ENCODE measurements at regions not wholly inside any gene's neighbourhood (a gene's known extent, or its start where the extent isn't known, plus 50 kb on each side); places are given as distances from the start of the nearest gene placed in this dataset.
"Not testable (repeated sequence)": the region's sequence is repeated elsewhere in the genome, so short reads cannot be mapped to it uniquely, and the experiment has no call there.

- no peak for DNase-seq
- Histone ChIP-seq H3K9me3 (peaks cover 0 to 32% (median 17%) of the 10 kb centered on the region in 11 donors), H3K27ac (no peak overlapping the region), H3K4me1 (no peaks in the 10 kb centered on the region), H3K4me3 (no peak overlapping the region), H3K27me3 (no peaks in the 10 kb centered on the region), H3K36me3 (no peaks in the 10 kb centered on the region)
- TF ChIP-seq CTCF (IDR thresholded peaks at IDR 0.05) = no peak
- intact Hi-C loops (cut with DNase I) = no loop called here
- 75 to 83% methylated on average over 4 of the region's 4 CpGs for WGBS, 2 donors
- no peak for ATAC-seq
Observed at GRCh38 chr9:30258094-30258493, 2126.3 kb upstream of the ACO1 start.

GRCh38 chr9:30280229-30280900 lies 2104.1 kb upstream of the ACO1 start:
- TF ChIP-seq CTCF (IDR thresholded peaks at IDR 0.05) = no peak
- intact Hi-C loops (cut with DNase I) = no loop called here
- H3K4me1 ChIP-seq = no peaks in the 10 kb centered on the region
- no peaks in the 10 kb centered on the region for H3K36me3 ChIP-seq
- no peak for ATAC-seq
- H3K27me3 ChIP-seq = no peaks in the 10 kb centered on the region
- no peak for DNase-seq
- H3K9me3 ChIP-seq = peaks cover 0 to 23% (median 0%) of the 10 kb centered on the region in 11 donors
- 71 to 88% methylated on average over 1 of the region's 1 CpG for WGBS, 2 donors
- H3K27ac ChIP-seq = no peak overlapping the region
- no peak overlapping the region for H3K4me3 ChIP-seq

- Histone ChIP-seq H3K36me3 (no peaks in the 10 kb centered on the region), H3K4me1 (no peaks in the 10 kb centered on the region), H3K9me3 (no peaks in the 10 kb centered on the region), H3K27me3 (no peaks in the 10 kb centered on the region), H3K4me3 (no peak overlapping the region), H3K27ac (no peak overlapping the region)
- ATAC-seq (no peak), DNase-seq (no peak)
- 57 to 60% methylated on average over 2 of the region's 2 CpGs for whole genome bisulfite sequencing, 2 donors
- intact Hi-C loops (cut with DNase I) = no loop called here
- TF ChIP-seq CTCF (IDR thresholded peaks at IDR 0.05) = no peak
Observed at GRCh38 chr9:30289435-30289834, 2095.0 kb upstream of the ACO1 start.

- H3K9me3 ChIP-seq; H3K36me3 ChIP-seq; H3K4me3 ChIP-seq; H3K4me1 ChIP-seq; H3K27me3 ChIP-seq; ATAC-seq; DNase-seq; H3K27ac ChIP-seq; intact Hi-C loops (cut with DNase I): not testable (repeated sequence)
Observed at GRCh38 chr9:30292026-30292425, 2092.4 kb upstream of the ACO1 start.

- H3K27ac ChIP-seq = no peak overlapping the region
- DNase-seq (no peak), ATAC-seq (no peak)
- H3K4me1 ChIP-seq = no peaks in the 10 kb centered on the region
- H3K9me3 ChIP-seq = peaks cover 0 to 3% (median 0%) of the 10 kb centered on the region in 11 donors
- no peaks in the 10 kb centered on the region for H3K27me3 ChIP-seq
- WGBS, 2 donors = 51 to 65% methylated on average over 1 of the region's 1 CpG
- no peaks in the 10 kb centered on the region for H3K36me3 ChIP-seq
- H3K4me3 ChIP-seq = no peak overlapping the region
- TF ChIP-seq CTCF (IDR thresholded peaks at IDR 0.05) = no peak
- intact Hi-C loops (cut with DNase I) = no loop called here
Observed at GRCh38 chr9:30293231-30293630, 2091.2 kb upstream of the ACO1 start.
